ENCODE measurements at regions not wholly inside any gene's neighbourhood (a gene's known extent, or its start where the extent isn't known, plus 50 kb on each side); places are given as distances from the start of the nearest gene placed in this dataset.
"Not testable (repeated sequence)": the region's sequence is repeated elsewhere in the genome, so short reads cannot be mapped to it uniquely, and the experiment has no call there.

- TF ChIP-seq CTCF (IDR thresholded peaks at IDR 0.05; ENCODE audit: low read depth, low read length, poor library complexity, severe bottlenecking); EZH2phosphoT487 (IDR thresholded peaks at IDR 0.05; ENCODE audit: borderline replicate concordance, low read length): not testable (repeated sequence)
These were observed 544.5 kb upstream of the CHD1 start for GRCh38 chr5:99473328-99473727.
